ENCODE measurements at regions not wholly inside any gene's neighbourhood (a gene's known extent, or its start where the extent isn't known, plus 50 kb on each side); places are given as distances from the start of the nearest gene placed in this dataset.
"Not testable (repeated sequence)": the region's sequence is repeated elsewhere in the genome, so short reads cannot be mapped to it uniquely, and the experiment has no call there.

- not testable (repeated sequence) for TF ChIP-seq EZH2 (IDR thresholded peaks at IDR 0.05; ENCODE audit: insufficient read depth, low read length)
- TF ChIP-seq, protein P1, sequence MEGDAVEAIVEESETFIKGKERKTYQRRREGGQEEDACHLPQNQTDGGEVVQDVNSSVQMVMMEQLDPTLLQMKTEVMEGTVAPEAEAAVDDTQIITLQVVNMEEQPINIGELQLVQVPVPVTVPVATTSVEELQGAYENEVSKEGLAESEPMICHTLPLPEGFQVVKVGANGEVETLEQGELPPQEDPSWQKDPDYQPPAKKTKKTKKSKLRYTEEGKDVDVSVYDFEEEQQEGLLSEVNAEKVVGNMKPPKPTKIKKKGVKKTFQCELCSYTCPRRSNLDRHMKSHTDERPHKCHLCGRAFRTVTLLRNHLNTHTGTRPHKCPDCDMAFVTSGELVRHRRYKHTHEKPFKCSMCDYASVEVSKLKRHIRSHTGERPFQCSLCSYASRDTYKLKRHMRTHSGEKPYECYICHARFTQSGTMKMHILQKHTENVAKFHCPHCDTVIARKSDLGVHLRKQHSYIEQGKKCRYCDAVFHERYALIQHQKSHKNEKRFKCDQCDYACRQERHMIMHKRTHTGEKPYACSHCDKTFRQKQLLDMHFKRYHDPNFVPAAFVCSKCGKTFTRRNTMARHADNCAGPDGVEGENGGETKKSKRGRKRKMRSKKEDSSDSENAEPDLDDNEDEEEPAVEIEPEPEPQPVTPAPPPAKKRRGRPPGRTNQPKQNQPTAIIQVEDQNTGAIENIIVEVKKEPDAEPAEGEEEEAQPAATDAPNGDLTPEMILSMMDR (IDR thresholded peaks at IDR 0.05; ENCODE audit: insufficient read depth, low read depth, low read length), result not testable (repeated sequence)
Measured at GRCh38 chr14:106340658-106341057, 814.3 kb downstream of the TMEM121 start.
